EL (cell line): ENCODE measurements at regions not wholly inside any gene's neighbourhood (a gene's known extent, or its start where the extent isn't known, plus 50 kb on each side); places are given as distances from the start of the nearest gene placed in this dataset.

Experiments
- DNase-seq: peaks from one replicate; pipeline ENCODE4 v3.0.0-alpha.2; 2016

DNA sequence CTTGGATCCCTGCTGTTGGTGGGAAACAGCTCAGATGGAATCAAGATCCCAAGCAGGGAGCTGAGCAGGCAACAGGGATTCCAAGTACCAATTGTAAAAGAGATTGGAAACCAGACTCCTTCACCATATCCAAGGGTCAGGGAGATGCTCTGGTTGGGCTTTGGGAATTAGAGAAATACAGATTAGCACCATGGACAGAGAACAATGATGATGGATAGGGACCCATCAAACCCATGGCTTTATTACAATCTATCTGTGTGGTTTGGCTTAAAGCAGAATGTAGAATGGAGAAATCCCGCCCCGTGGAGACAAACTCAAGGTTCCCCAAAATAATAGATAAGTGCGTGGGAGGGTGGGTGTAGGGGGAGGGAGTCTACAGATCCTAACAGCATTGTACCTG is 120.7 kb upstream of the CSF3R start:
- no peak for DNase-seq

- no peak for DNase-seq
These were observed 119.5 kb upstream of the CSF3R start for GRCh38 chr1:36602184-36602583.

DNA sequence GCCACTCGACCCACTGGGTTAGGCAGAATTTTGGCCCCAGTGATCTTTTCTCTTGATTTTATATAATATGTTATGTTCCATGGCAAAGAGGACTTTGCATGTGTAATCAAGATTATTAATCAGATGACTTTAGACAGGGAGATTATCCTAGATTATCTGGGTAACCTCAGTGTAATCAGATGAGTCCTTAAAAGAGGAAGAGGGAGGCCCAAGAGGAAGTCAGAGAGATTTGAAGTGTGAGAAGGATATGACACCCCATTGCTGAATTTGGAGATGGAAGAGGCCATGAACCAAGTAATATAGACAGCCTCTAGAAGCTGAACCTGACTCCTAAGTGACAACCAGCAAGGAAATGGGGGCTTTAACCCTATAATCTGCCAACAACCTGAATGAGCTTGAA is 117.1 kb upstream of the CSF3R start:
- DNase-seq, result no peak

DNA sequence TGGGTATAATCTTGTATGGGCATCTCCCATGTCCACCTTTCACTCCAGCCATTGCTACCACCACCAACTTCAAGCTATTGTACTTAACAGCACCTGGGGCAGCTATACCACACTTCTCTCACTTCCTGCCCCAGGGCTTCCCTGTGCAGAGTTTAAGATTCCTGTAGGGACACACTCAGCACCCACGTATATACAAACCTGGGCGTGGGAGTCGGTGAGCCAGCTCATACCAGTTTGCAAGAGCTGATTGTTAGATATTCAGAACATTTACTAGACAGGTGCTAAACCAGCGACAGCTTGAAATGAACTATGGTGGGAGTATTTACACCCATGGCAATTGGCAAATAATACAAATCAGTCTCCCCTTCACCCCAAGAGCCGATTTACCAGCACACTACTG is 114.8 kb upstream of the CSF3R start:
- DNase-seq, result no peak

- no peak for DNase-seq
These were observed 113.2 kb upstream of the CSF3R start for GRCh38 chr1:36595921-36596320.

- no peak for DNase-seq
These were observed 112.6 kb upstream of the CSF3R start for GRCh38 chr1:36595349-36595748.

DNA sequence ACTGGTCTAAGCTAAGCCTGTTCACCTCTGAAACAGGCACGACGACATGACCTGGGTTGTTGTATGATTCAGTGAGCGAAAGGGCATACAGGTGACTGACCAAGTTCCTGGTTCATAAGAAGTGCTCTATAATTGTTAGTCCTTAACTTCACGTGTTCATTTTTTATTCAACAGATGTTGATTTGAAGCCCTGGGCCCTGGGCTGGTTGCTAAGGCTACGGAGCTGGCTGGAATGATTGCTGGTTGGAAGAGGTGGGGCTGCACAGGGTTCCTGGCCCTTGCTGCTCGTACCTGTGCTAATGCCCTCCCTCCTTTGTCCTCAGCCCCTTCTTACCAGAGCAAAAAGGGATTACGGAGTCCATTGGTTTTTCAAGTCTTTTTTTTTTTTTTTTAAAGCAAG is 111.3 kb upstream of the CSF3R start:
- DNase-seq, result no peak

DNA sequence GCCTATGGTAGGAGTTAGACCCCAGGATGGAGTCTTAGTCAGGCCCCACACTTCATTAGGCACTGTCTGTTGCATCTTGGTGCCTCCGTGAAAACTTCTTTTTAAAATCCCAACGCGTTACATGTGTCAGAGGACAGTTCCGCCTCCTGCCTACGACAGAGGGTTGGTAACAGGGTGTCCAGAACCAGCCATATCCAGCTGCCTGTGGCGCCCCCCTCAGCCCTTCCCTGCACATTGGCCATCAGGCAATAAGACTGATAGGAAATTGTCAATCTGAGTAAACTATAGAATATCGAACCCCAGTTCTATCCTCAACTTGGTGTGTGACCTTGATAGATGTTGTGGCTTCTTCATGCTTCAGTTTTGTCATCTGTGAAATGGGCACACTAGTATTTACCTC is 108.6 kb upstream of the CSF3R start:
- no peak for DNase-seq

GRCh38 chr1:36590771-36591170 is 108.1 kb upstream of the CSF3R start:
- no peak for DNase-seq

- DNase-seq, result no peak
These were observed 107.6 kb upstream of the CSF3R start for GRCh38 chr1:36590264-36590663.

- DNase-seq, result no peak
These were observed 106.3 kb upstream of the CSF3R start for GRCh38 chr1:36588972-36589371.

- no peak for DNase-seq
These were observed 103.1 kb upstream of the CSF3R start for GRCh38 chr1:36585569-36586548.

- DNase-seq, result no peak
These were observed 102.3 kb upstream of the CSF3R start for GRCh38 chr1:36584874-36585453.

- DNase-seq, result no peak
These were observed 101.5 kb upstream of the CSF3R start for GRCh38 chr1:36583980-36584782.

GRCh38 chr1:36583080-36583479 is 100.4 kb upstream of the CSF3R start:
- no peak for DNase-seq

DNA sequence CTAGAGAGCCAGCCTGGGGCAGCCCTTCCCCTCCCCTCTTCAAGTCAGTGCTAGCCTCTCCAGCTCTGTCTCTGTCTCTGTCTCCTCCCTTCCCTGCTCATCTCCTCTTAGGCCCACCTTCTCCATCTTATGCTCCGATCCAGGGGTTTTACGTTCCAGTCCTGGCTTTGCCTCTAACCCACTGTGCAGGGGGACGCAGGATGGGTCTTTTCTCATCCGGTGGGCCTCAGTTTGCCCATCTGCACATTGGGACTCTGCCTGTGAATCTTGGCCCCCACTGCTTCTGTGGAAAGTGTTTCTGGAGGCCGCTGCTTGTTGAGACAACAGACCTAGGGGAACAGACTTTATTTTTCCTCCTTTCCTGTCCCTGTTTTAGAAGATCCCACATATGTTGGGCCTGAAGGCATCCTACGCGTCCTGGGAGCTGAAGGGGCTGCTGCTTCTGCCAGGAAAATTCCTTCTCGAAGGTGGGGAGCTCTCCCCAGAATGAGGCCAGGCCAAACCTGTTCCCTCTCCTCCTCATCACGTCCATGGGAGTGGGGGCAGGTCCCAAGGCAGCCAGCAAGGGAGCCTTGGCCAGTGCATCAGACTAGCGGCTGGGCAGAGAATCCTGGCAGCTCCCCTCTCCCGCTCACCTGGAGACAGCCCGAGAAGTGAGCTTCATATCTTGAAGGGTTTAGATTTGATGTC is 99.5 kb upstream of the CSF3R start:
- no peak for DNase-seq

DNA sequence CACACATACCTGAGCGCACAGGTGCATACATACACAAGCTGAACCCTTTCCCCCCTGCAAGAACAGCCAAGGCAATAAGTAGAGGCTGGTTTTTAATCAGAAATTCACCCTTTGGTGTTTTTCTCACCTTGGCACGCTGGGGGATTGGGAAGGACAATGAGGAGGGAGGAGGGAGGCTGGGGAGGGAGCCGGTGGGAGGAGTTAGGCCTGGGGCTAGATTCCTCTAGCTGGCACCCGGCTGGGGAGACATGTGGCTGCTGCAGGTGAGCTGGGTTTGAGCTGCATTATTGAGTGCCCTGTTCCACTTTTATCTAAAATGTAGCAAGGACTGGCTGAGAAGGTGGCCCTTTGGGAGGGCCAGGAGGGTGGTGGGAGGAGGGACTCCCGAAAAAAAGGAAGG is 97.8 kb upstream of the CSF3R start:
- no peak for DNase-seq

DNA sequence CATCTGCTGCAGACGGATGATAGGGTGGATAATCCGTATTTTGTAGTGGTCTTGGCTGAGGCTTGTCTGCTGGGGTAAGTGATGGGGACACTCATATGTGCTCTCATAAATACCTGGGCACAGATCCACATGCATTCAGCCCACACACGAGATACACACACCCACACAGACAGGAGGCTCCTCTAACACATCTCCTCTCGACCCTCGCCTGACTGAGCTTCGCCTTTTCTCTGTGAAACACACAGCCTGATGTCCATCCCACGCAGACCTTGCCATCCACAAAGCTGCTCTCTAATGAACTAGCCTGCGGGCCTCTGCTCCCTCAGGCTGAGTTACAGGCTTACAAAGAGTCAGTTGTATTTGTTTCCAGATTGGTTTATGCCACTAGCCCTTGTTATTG is 96.3 kb upstream of the CSF3R start:
- DNase-seq, result no peak

DNA sequence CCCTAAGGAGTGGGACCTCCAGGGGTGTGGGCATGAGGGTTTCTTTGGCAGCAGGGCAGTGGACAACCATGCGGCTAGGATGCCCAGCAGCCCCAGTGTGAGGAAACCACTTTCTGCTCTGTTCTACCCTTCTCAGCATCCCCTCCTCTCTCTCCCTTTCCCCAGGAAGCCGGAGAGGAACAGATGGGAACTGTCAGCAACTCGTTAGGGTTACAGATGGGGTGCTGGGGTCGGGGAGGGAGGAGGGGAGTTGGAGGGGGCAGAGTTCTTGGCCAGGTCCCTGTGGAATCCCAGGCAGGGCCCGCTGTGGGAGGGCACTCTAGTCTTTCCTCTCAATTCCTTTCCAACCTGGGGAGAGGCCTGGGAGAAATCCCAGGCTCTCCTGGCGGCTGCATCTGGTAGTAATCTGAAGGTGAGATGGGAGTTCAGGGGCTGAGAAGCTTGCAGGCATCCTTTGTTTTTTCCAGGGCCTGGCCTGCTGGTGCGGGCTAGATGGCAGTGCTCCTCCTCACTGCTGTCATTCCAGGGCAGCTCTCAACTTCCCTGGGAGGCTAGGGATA is 93.9 kb upstream of the CSF3R start:
- no peak for DNase-seq

- peak; percentile 34 for DNase-seq
These were observed 93.4 kb upstream of the CSF3R start for GRCh38 chr1:36576118-36576517.

DNA sequence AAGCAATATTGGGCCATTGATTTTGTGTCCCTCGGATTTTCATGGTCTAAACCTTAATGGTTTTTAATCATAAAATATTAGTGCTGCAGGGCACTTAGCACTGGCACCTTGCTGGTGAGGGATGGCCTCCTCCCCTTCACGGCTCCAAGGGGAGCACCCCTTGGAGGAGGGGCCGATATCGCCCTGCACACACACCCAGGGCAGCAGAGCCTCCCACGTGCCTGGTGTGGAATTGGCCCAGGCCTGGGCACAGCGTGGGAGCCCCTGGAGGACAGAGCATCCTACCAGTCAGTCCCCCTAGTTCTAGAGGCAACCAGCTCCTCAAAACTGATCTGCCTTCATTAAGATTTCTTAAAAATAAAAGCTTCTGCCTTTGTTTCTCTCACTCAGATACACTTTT is 90.7 kb upstream of the CSF3R start:
- DNase-seq, result no peak

DNA sequence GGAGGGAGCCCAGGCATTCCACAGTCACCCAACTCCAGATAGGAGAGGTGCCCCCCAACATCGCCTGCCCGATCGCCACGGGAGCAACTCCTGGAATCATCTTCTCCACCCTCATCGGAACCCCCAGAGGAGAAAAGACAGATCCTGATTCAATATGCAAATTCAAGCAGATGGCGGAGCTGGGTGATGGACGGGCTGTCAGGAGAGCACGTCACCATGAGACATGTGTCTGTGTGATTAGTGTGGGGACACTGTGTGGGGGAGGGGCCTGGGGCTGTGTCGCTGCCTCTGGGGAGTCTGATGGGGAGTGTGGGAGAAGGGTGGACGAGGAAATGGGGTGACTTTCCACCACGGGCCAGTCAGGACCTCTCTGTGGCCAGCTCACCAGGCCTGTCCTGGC is 90.2 kb upstream of the CSF3R start:
- no peak for DNase-seq
